SK-N-SH (cell line): ENCODE measurements at regions not wholly inside any gene's neighbourhood (a gene's known extent, or its start where the extent isn't known, plus 50 kb on each side); places are given as distances from the start of the nearest gene placed in this dataset.

Source experiments
- CTCF ChIA-PET: fragments of 300-600, 350-600 bp; formaldehyde crosslinking; extraction: SDS; loops from one replicate; lab custom pipeline; 2021; lab: Yijun Ruan, JAX
- POLR2A ChIA-PET: fragments of 350-600 bp; sonication (Branson Sonifier 250); formaldehyde crosslinking; extraction: SDS; loops from one replicate; lab custom pipeline; 2020; ENCODE audit warnings: antibody characterized with exemption, inconsistent platforms; lab: Yijun Ruan, JAX
- DNase-seq: peaks from one replicate; pipeline ENCODE4 v3.0.0; 2012
- H2AFZ ChIP-seq: fragments of 200-600 bp; sonication (generic); 2 replicates; pipeline ENCODE4 v1.8.1; 2016; ENCODE audit warnings: antibody characterized with exemption, mild to moderate bottlenecking, low read depth
- H3F3A ChIP-seq: fragments of 200-600 bp; sonication (generic); replicated peaks from 2 replicates; pipeline ENCODE3; 2016; ENCODE audit warnings: antibody characterized with exemption, mild to moderate bottlenecking; ENCODE audit not compliant: insufficient read depth
- H3K27ac ChIP-seq, 2 experiments: fragments of 200-500 bp in 1 of 2; fragments of 200-600 bp in 1 of 2; sonication (Bioruptor generic) in 1 of 2; sonication (generic), shearing (Covaris generic) in 1 of 2; 2 replicates each; pipeline versions ENCODE4 v1.5.1 to v1.6.1; 2014 to 2016; ENCODE audit warnings: low read depth in 2 of 2, inconsistent platforms in 1 of 2, low read length in 1 of 2, mild to moderate bottlenecking in 1 of 2, mixed read lengths in 1 of 2
- H3K27me3 ChIP-seq: fragments of 200-600 bp; sonication (generic), shearing (Covaris generic); 2 replicates; pipeline ENCODE4 v1.6.1; 2016; ENCODE audit warnings: mixed run types; ENCODE audit not compliant: insufficient read depth
- H3K36me3 ChIP-seq, 2 experiments: fragments of 200-500 bp in 1 of 2; fragments of 200-600 bp in 1 of 2; sonication (Bioruptor generic) in 1 of 2; sonication (generic) in 1 of 2; replicated peaks in 1 of 2; 2 replicates each; pipeline versions ENCODE3 to v1.5.1; 2014 to 2016; ENCODE audit warnings: low read length in 1 of 2, mild to moderate bottlenecking in 1 of 2; ENCODE audit not compliant: insufficient read depth in 2 of 2, control insufficient read depth in 1 of 2
- H3K4me1 ChIP-seq, 2 experiments: fragments of 200-500 bp in 1 of 2; fragments of 200-600 bp in 1 of 2; sonication (Bioruptor generic) in 1 of 2; sonication (generic), shearing (Covaris generic) in 1 of 2; 2 replicates each; pipeline versions ENCODE4 v1.5.1 to v1.6.1; 2014 to 2016; ENCODE audit warnings: low read depth in 1 of 2, low read length in 1 of 2, mixed run types in 1 of 2; ENCODE audit not compliant: insufficient read depth in 2 of 2, control insufficient read depth in 1 of 2
- H3K4me2 ChIP-seq: fragments of 200-600 bp; sonication (generic), shearing (Covaris generic); 2 replicates; pipeline ENCODE4 v1.6.1; 2017; ENCODE audit warnings: mixed run types
- H3K4me3 ChIP-seq, 2 experiments: fragments of 200-500 bp in 1 of 2; fragments of 200-600 bp in 1 of 2; sonication (Bioruptor generic) in 1 of 2; sonication (generic), shearing (Covaris generic) in 1 of 2; 2 replicates each; pipeline versions ENCODE4 v1.5.1 to v1.8.1; 2014 to 2016; ENCODE audit warnings: low read depth in 2 of 2, inconsistent platforms in 1 of 2, low read length in 1 of 2, mild to moderate bottlenecking in 1 of 2, mixed read lengths in 1 of 2, moderate library complexity in 1 of 2
- H3K79me2 ChIP-seq: fragments of 200-600 bp; sonication (generic); 2 replicates; pipeline ENCODE4 v1.8.1; 2017; ENCODE audit warnings: mild to moderate bottlenecking; ENCODE audit not compliant: insufficient read depth
- H3K9ac ChIP-seq: fragments of 200-600 bp; sonication (generic); 2 replicates; pipeline ENCODE4 v1.6.1; 2017; ENCODE audit warnings: mixed run types
- H3K9me2 ChIP-seq: fragments of 200-600 bp; sonication (generic); 2 replicates; pipeline ENCODE4 v1.6.1; 2017; ENCODE audit warnings: mixed run types
- H3K9me3 ChIP-seq: fragments of 200-600 bp; sonication (generic); 2 replicates; pipeline ENCODE4 v1.6.1; 2017; ENCODE audit warnings: mixed run types, mild to moderate bottlenecking, moderate library complexity
- H4K20me1 ChIP-seq: fragments of 200-600 bp; sonication (generic); 2 replicates; pipeline ENCODE4 v1.6.1; 2017; ENCODE audit warnings: mild to moderate bottlenecking, mixed run types; ENCODE audit not compliant: insufficient read depth
- FOSL2 ChIP-seq: IDR thresholded peaks from 2 replicates; pipeline ENCODE4 v1.4.0; 2012; ENCODE audit warnings: low read depth, mild to moderate bottlenecking, moderate library complexity, borderline replicate concordance
- GABPA ChIP-seq: IDR thresholded peaks from 2 replicates; pipeline ENCODE4 v1.4.0; 2012; ENCODE audit warnings: low read depth, mild to moderate bottlenecking
- GATA2 ChIP-seq: sonication (generic); formaldehyde crosslinking; IDR thresholded peaks from 2 replicates; pipeline ENCODE4 v1.5.0; 2020; ENCODE audit warnings: mild to moderate bottlenecking, missing genetic modification reagents
- JUND ChIP-seq: IDR thresholded peaks from 2 replicates; pipeline ENCODE4 v1.4.0; 2012
- NRF1 ChIP-seq: IDR thresholded peaks from 2 replicates; pipeline ENCODE4 v1.6.1; 2012; ENCODE audit warnings: low read depth, mild to moderate bottlenecking, low read length
- PBX3 ChIP-seq: IDR thresholded peaks from 2 replicates; pipeline ENCODE4; 2012
- RFX5 ChIP-seq: IDR thresholded peaks from 2 replicates; pipeline ENCODE4 v1.6.1; 2012; ENCODE audit warnings: mild to moderate bottlenecking, improper control_type of control experiment, low read length
- SIN3A ChIP-seq: IDR thresholded peaks from 2 replicates; pipeline ENCODE4 v1.6.1; 2012; ENCODE audit warnings: low read depth, mild to moderate bottlenecking, low read length, moderate library complexity, borderline replicate concordance
- SMC3 ChIP-seq: IDR thresholded peaks from 2 replicates; pipeline ENCODE4 v1.6.1; 2012; ENCODE audit warnings: low read depth, low read length, improper control_type of control experiment
- TAF1 ChIP-seq: IDR thresholded peaks from 2 replicates; pipeline ENCODE4 v1.6.1; 2012; ENCODE audit warnings: low read depth, mild to moderate bottlenecking, low read length, moderate library complexity, borderline replicate concordance
- TCF12 ChIP-seq: IDR thresholded peaks from 2 replicates; pipeline ENCODE4 v1.4.0; 2012
- WGBS: methylation state at CpG from one replicate; pipeline ENCODE4 v1.1.6; 2017; ENCODE audit warnings: low lambda C conversion rate; 5-methylcytosine and 5-hydroxymethylcytosine counted together
- TF ChIP-seq, protein P1 (sequence below): fragments of 150-350 bp; IDR thresholded peaks from 2 replicates; pipeline ENCODE4 v1.6.1; 2017; ENCODE audit warnings: antibody characterized with exemption, low read length, low read depth, borderline replicate concordance
- TF ChIP-seq, protein P2 (sequence below): IDR thresholded peaks from 2 replicates; pipeline ENCODE4 v1.4.0; 2012; ENCODE audit warnings: low read depth, borderline replicate concordance

DNA sequence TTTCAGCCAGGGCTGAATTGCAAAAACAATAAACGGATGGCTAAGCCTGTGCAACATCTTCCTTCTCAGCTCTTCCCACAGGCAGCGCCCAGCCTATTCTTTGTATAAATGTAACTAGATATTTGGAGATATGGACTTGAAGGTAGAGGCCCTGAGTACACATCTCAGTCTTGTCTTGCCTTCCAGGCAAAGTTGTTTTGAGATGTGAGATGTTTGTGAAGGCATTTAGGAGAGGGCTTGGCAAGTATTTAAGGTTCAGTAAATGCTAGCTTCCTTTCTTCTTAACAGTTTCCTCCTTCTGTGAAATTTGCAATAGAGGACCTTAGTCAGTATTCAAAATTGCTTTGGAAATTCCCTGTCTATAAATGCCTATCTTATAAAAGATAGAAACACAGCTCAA, 228.8 kb downstream of the NR2F1-AS1 start:
- Histone ChIP-seq H3F3A (no peaks in the 10 kb centered on the region), H3K9me2 (no peaks in the 10 kb centered on the region), H3K79me2 (no peaks in the 10 kb centered on the region), H3K27me3 (no peaks in the 10 kb centered on the region), H2AFZ (no peak overlapping the region), H3K27ac (no peak overlapping the region), H3K4me1 (no peaks in the 10 kb centered on the region), H3K36me3 (no peaks in the 10 kb centered on the region), H3K9ac (no peak overlapping the region), H3K9me3 (no peaks in the 10 kb centered on the region), H3K4me2 (no peak overlapping the region)
- no peak for DNase-seq
- POLR2A ChIA-PET, result no interaction called here
- CTCF ChIA-PET, result interaction anchor here (0.6 kb wide), 1 partner anchor 158 kb away, joined by 3 read pairs; no protein-coding TSS in a partner anchor
- TF ChIP-seq SIN3A (no peak), NRF1 (no peak), PBX3 (no peak), TAF1 (no peak), SMC3 (no peak), GABPA (no peak), GATA2 (CRISPR knock-in tag) (no peak), RFX5 (no peak)
- TF ChIP-seq, protein P1, sequence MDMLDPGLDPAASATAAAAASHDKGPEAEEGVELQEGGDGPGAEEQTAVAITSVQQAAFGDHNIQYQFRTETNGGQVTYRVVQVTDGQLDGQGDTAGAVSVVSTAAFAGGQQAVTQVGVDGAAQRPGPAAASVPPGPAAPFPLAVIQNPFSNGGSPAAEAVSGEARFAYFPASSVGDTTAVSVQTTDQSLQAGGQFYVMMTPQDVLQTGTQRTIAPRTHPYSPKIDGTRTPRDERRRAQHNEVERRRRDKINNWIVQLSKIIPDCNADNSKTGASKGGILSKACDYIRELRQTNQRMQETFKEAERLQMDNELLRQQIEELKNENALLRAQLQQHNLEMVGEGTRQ, result no peak
- TF ChIP-seq, protein P2, sequence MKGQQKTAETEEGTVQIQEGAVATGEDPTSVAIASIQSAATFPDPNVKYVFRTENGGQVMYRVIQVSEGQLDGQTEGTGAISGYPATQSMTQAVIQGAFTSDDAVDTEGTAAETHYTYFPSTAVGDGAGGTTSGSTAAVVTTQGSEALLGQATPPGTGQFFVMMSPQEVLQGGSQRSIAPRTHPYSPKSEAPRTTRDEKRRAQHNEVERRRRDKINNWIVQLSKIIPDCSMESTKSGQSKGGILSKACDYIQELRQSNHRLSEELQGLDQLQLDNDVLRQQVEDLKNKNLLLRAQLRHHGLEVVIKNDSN, result no peak
- TF ChIP-seq, all 33 proteins: peak for 0
- H4K20me1 ChIP-seq, result no peaks in the 10 kb centered on the region
- WGBS, result 96% methylated on average over 2 of the region's 2 CpGs
- H3K4me3 ChIP-seq, result no peak overlapping the region

- ChIA-PET CTCF (interaction anchor here (0.7 kb wide), 1 partner anchor 452 kb away, joined by 3 read pairs; no protein-coding TSS in a partner anchor), POLR2A (no interaction called here)
- Histone ChIP-seq H3K36me3 (no peaks in the 10 kb centered on the region), H3K79me2 (no peaks in the 10 kb centered on the region), H3K27me3 (no peaks in the 10 kb centered on the region), H3K4me2 (no peak overlapping the region; the same call in 1 of the 2 replicates), H3K9me3 (no peaks in the 10 kb centered on the region), H3K4me3 (no peak overlapping the region), H2AFZ (no peak overlapping the region), H3K9ac (no peak overlapping the region), H3K9me2 (no peaks in the 10 kb centered on the region), H3K4me1 (no peaks in the 10 kb centered on the region), H4K20me1 (no peaks in the 10 kb centered on the region), H3F3A (no peaks in the 10 kb centered on the region), H3K27ac (no peak overlapping the region)
- WGBS, result 64% methylated on average over 3 of the region's 3 CpGs
- TF ChIP-seq FOSL2, result peak; percentile 34; the same call in 1 of the 2 replicates
- peak; percentile 37; the same call in 1 of the 2 replicates for TF ChIP-seq TCF12
- TF ChIP-seq SIN3A, result no peak
- TF ChIP-seq JUND, result peak; percentile 10; the same call in 1 of the 2 replicates
- DNase-seq, result no peak
Observed at GRCh38 chr5:93349613-93350012, 231.4 kb downstream of the NR2F1-AS1 start.
